SU-DHL-6 (cell line): ENCODE measurements at regions not wholly inside any gene's neighbourhood (a gene's known extent, or its start where the extent isn't known, plus 50 kb on each side); places are given as distances from the start of the nearest gene placed in this dataset.

Experiments
- CTCF ChIP-seq: fragments of 200-600 bp; sonication (generic); IDR thresholded peaks from one replicate; pipeline ENCODE4 v1.5.1; 2017; ENCODE audit warnings: antibody characterized with exemption, mild to moderate bottlenecking, low read length, moderate library complexity; ENCODE audit not compliant: insufficient read depth, poor library complexity, severe bottlenecking
- EZH2phosphoT487 ChIP-seq: fragments of 200-600 bp; sonication (generic), shearing (Covaris generic); conservative IDR thresholded peaks from 2 replicates; pipeline ENCODE4 v1.6.1; 2018; ENCODE audit warnings: mild to moderate bottlenecking, antibody characterized with exemption, low read length, moderate library complexity, mixed read lengths

GRCh38 chr2:198383392-198383791, 579.0 kb downstream of the PLCL1 start:
- TF ChIP-seq CTCF, result no peak
- TF ChIP-seq EZH2phosphoT487, result no peak
